Endothelial cell of umbilical vein (primary cell): ENCODE measurements at regions not wholly inside any gene's neighbourhood (a gene's known extent, or its start where the extent isn't known, plus 50 kb on each side); places are given as distances from the start of the nearest gene placed in this dataset.

ENCODE experiments used
- BruUV-seq: library from RNA; stranded (reverse); fragments of 400-500 nt; replicated peaks from 2 replicates; lab custom pipeline; 2021; lab: Mats Ljungman, UMichigan
- CTCF ChIA-PET: fragments of 300-600, 350-600 bp; sonication (Branson Sonifier 250); formaldehyde crosslinking; loops from one replicate; lab custom pipeline; 2021; ENCODE audit warnings: antibody characterized with exemption, inconsistent platforms; lab: Charles Lee
- POLR2A ChIA-PET: fragments of 300-600, 350-600 bp; sonication (Branson Sonifier 250); formaldehyde crosslinking; loops from one replicate; lab custom pipeline; 2021; ENCODE audit warnings: antibody characterized with exemption, inconsistent platforms; lab: Charles Lee
- DNase-seq: peaks from one replicate; pipeline ENCODE4 v3.0.0-alpha.2; 2011; ENCODE audit warnings: low read depth, low spot score
- FAIRE-seq: peaks from 2 replicates; lab custom pipeline; 2011; peaks lifted over from hg19 to GRCh38; lab: Jason Lieb, UNC
- H2AFZ ChIP-seq: 2 replicates; pipeline ENCODE4 v1.6.0; 2012; ENCODE audit warnings: low read depth, low read length, control low read depth, inconsistent platforms
- H3K27ac ChIP-seq: 2 replicates; pipeline ENCODE4 v1.5.1; 2011; ENCODE audit warnings: low read depth, mild to moderate bottlenecking, control low read depth, low read length, moderate library complexity; ENCODE audit not compliant: insufficient read depth
- H3K27me3 ChIP-seq, 2 experiments: 2 replicates each; pipeline versions ENCODE4 v1.6.0 to v1.6.1; 2011; ENCODE audit warnings: low read length in 2 of 2, mixed read lengths in 1 of 2; ENCODE audit not compliant: control insufficient read depth in 2 of 2, insufficient read depth in 2 of 2
- H3K36me3 ChIP-seq, 2 experiments: 2 replicates in 1 of 2; 3 replicates in 1 of 2; pipeline ENCODE4 v1.5.1; 2011; ENCODE audit warnings: low read length in 2 of 2, mild to moderate bottlenecking in 1 of 2, moderate library complexity in 1 of 2; ENCODE audit not compliant: control insufficient read depth in 2 of 2, insufficient read depth in 2 of 2; ENCODE audit errors: extremely low read depth in 1 of 2
- H3K4me1 ChIP-seq: 3 replicates; pipeline ENCODE4 v1.5.1; 2011; ENCODE audit warnings: mild to moderate bottlenecking, low read length; ENCODE audit not compliant: control insufficient read depth, insufficient read depth; ENCODE audit errors: extremely low read depth
- H3K4me2 ChIP-seq: 2 replicates; pipeline ENCODE4 v1.6.1; 2011; ENCODE audit warnings: low read length, control low read depth, mixed read lengths; ENCODE audit not compliant: insufficient read depth
- H3K4me3 ChIP-seq, 3 experiments: fragments of 200-600 bp in 1 of 3; sonication (generic), shearing (Covaris generic) in 1 of 3; replicated peaks in 1 of 3; 2 replicates each; pipeline ENCODE4 v1.5.1; 2011 to 2016; ENCODE audit warnings: control low read depth in 3 of 3, low read length in 3 of 3, mild to moderate bottlenecking in 2 of 3, inconsistent platforms in 1 of 3, low read depth in 1 of 3, moderate library complexity in 1 of 3; ENCODE audit not compliant: insufficient read depth in 1 of 3
- H3K79me2 ChIP-seq: 2 replicates; pipeline ENCODE4 v1.6.0; 2012; ENCODE audit warnings: low read length, inconsistent platforms; ENCODE audit not compliant: control insufficient read depth, insufficient read depth
- H3K9ac ChIP-seq: replicated peaks from 2 replicates; pipeline ENCODE3; 2011; ENCODE audit warnings: low read length, control low read depth; ENCODE audit not compliant: insufficient read depth; ENCODE audit errors: extremely low read depth
- H3K9me1 ChIP-seq: replicated peaks from 3 replicates; pipeline ENCODE4 v1.6.0; 2011; ENCODE audit warnings: mild to moderate bottlenecking, low read length; ENCODE audit not compliant: control insufficient read depth, insufficient read depth; ENCODE audit errors: extremely low read depth
- H3K9me3 ChIP-seq: replicated peaks from 2 replicates; pipeline ENCODE4 v1.5.1; 2012; ENCODE audit warnings: low read length, inconsistent platforms; ENCODE audit not compliant: control insufficient read depth, insufficient read depth
- H4K20me1 ChIP-seq: replicated peaks from 2 replicates; pipeline ENCODE3; 2011; ENCODE audit warnings: mild to moderate bottlenecking, low read length; ENCODE audit not compliant: control insufficient read depth, insufficient read depth; ENCODE audit errors: extremely low read depth
- CTCF ChIP-seq, 2 donors: IDR thresholded peaks; 1 replicate in 1 of 2; 2 replicates in 1 of 2; pipeline ENCODE4 v1.5.1; 2011; ENCODE audit warnings: low read length in 2 of 2, mild to moderate bottlenecking in 2 of 2, moderate library complexity in 2 of 2, control low read depth in 1 of 2, inconsistent platforms in 1 of 2, low read depth in 1 of 2; ENCODE audit not compliant: insufficient read depth in 1 of 2; ENCODE audit errors: extremely low read depth in 1 of 2
- EZH2 ChIP-seq: IDR thresholded peaks from 2 replicates; pipeline ENCODE4 v1.6.1; 2012; ENCODE audit warnings: borderline replicate concordance, low read depth, mild to moderate bottlenecking, moderate library complexity, low read length, inconsistent platforms; ENCODE audit not compliant: severe bottlenecking
- FOS ChIP-seq: IDR thresholded peaks from 2 replicates; pipeline ENCODE4 v1.6.1; 2011; ENCODE audit warnings: mild to moderate bottlenecking, low read length, moderate library complexity, borderline replicate concordance; ENCODE audit not compliant: insufficient read depth
- GATA2 ChIP-seq: IDR thresholded peaks from 2 replicates; pipeline ENCODE4 v1.7.0; 2011; ENCODE audit warnings: low read depth, mild to moderate bottlenecking, moderate library complexity, mixed read lengths, low read length; ENCODE audit not compliant: insufficient read length, insufficient read depth
- JUN ChIP-seq: IDR thresholded peaks from 2 replicates; pipeline ENCODE4 v1.6.1; 2011; ENCODE audit warnings: borderline replicate concordance, low read depth; ENCODE audit not compliant: insufficient read length, insufficient read depth
- MAX ChIP-seq: IDR thresholded peaks from 2 replicates; pipeline ENCODE4 v1.6.1; 2011; ENCODE audit not compliant: insufficient read depth, insufficient read length
- MYC ChIP-seq: IDR thresholded peaks from one replicate; pipeline ENCODE4 v1.6.1; 2011; ENCODE audit warnings: mild to moderate bottlenecking, low read depth, low read length
- POLR2A ChIP-seq: IDR thresholded peaks from 2 replicates; pipeline ENCODE4 v1.6.1; 2012; ENCODE audit warnings: low read depth, mild to moderate bottlenecking, control low read depth, low read length
- POLR2AphosphoS5 ChIP-seq: IDR thresholded peaks from 2 replicates; pipeline ENCODE4 v1.6.1; 2012; ENCODE audit warnings: low read depth, mild to moderate bottlenecking, control low read depth, low read length, moderate library complexity; ENCODE audit not compliant: insufficient read depth
- dilution Hi-C: fragments of 300-500 bp; cut with MboI; formaldehyde crosslinking; loops from one replicate; pipeline ENCODE4 v1.15.0; 2019; ENCODE audit warnings: low sequenced_read_pairs; ENCODE audit not compliant: extremely low pct_ligation_motif_present
- intact Hi-C: fragments of 100-400 bp; cut with micrococcal nuclease; formaldehyde crosslinking; loops from one replicate; pipeline ENCODE4 v1.10.0; 2022

- Histone ChIP-seq H3K4me3 (no peak overlapping the region), H4K20me1 (no peaks in the 10 kb centered on the region), H3K4me2 (no peak overlapping the region), H3K4me1 (peaks cover 25% of the 10 kb centered on the region), H2AFZ (no peak overlapping the region), H3K79me2 (no peaks in the 10 kb centered on the region), H3K9me3 (no peaks in the 10 kb centered on the region), H3K36me3 (no peaks in the 10 kb centered on the region), H3K9me1 (no peaks in the 10 kb centered on the region), H3K27ac (no peak overlapping the region), H3K27me3 (no peaks in the 10 kb centered on the region), H3K9ac (no peak overlapping the region)
- POLR2A ChIA-PET = no interaction called here
- no TSS peak for BruUV-seq
- intact Hi-C loops (loop anchor here (5.0 to 10.0 kb wide), 2 partner anchors 116 to 312 kb away; no protein-coding TSS in a partner anchor), dilution Hi-C loops (no loop called here)
- CTCF ChIA-PET = no interaction called here
- no peak for TF ChIP-seq EZH2
- TF ChIP-seq MYC = no peak
- TF ChIP-seq POLR2AphosphoS5 = no peak
- TF ChIP-seq GATA2 = no peak
- TF ChIP-seq JUN = no peak
- no peak for TF ChIP-seq CTCF (IDR thresholded peaks at IDR 0.05; ENCODE audit: extremely low read depth in 1 of 2, insufficient read depth in 1 of 2, low read depth in 1 of 2, low read length in 2 of 2)
- TF ChIP-seq FOS = no peak
- no peak for TF ChIP-seq POLR2A
- TF ChIP-seq MAX = no peak
- no peak for DNase-seq
- FAIRE-seq = no peak
These were observed 557.3 kb downstream of the CD109 start for GRCh38 chr6:74253261-74253660.
